Coronary artery (tissue), 2 donors: ENCODE measurements at regions not wholly inside any gene's neighbourhood (a gene's known extent, or its start where the extent isn't known, plus 50 kb on each side); places are given as distances from the start of the nearest gene placed in this dataset.
"Not testable (repeated sequence)": the region's sequence is repeated elsewhere in the genome, so short reads cannot be mapped to it uniquely, and the experiment has no call there.

Experiments
- DNase-seq: peaks from one replicate; pipeline ENCODE4 v3.0.0-alpha.2; 2017; ENCODE audit warnings: low spot score
- H3K27ac ChIP-seq, 2 donors: fragments of 200-600 bp; sonication (generic); one replicate each; pipeline ENCODE4 v1.5.1; 2016 to 2019
- H3K4me3 ChIP-seq: fragments of 200-600 bp; sonication (generic); 2 replicates; pipeline ENCODE4 v1.5.1; 2016; ENCODE audit warnings: mild to moderate bottlenecking, moderate library complexity
- TF ChIP-seq, protein P1 (sequence below): fragments of 200-600 bp; sonication (generic); IDR thresholded peaks from one replicate; pipeline ENCODE4 v1.5.1; 2019; ENCODE audit warnings: antibody characterized with exemption

DNA sequence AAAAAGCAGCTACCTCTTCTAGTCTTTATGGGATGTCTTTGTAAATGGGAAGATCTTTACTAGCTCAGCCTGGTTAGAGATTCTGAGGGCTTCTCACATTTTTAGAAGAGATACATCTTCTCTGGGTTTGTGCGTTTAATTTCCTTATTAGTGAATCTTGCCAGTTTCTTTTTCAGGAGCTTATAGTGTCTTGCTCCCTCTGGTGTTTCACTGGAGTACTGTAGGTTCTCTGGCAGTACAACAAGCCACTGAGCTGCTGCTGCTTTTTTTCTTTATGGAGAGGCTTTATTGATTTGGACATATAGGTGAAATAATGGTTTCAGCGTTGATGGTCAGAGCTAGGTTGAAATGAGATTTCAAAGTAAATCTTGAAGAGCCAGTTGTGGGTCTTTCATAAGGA is 82.9 kb downstream of the LAS1L start:
- TF ChIP-seq, protein P1, sequence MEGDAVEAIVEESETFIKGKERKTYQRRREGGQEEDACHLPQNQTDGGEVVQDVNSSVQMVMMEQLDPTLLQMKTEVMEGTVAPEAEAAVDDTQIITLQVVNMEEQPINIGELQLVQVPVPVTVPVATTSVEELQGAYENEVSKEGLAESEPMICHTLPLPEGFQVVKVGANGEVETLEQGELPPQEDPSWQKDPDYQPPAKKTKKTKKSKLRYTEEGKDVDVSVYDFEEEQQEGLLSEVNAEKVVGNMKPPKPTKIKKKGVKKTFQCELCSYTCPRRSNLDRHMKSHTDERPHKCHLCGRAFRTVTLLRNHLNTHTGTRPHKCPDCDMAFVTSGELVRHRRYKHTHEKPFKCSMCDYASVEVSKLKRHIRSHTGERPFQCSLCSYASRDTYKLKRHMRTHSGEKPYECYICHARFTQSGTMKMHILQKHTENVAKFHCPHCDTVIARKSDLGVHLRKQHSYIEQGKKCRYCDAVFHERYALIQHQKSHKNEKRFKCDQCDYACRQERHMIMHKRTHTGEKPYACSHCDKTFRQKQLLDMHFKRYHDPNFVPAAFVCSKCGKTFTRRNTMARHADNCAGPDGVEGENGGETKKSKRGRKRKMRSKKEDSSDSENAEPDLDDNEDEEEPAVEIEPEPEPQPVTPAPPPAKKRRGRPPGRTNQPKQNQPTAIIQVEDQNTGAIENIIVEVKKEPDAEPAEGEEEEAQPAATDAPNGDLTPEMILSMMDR: no peak
- H3K27ac ChIP-seq: no peak overlapping the region
- no peak overlapping the region for H3K4me3 ChIP-seq
- no peak for DNase-seq

DNA sequence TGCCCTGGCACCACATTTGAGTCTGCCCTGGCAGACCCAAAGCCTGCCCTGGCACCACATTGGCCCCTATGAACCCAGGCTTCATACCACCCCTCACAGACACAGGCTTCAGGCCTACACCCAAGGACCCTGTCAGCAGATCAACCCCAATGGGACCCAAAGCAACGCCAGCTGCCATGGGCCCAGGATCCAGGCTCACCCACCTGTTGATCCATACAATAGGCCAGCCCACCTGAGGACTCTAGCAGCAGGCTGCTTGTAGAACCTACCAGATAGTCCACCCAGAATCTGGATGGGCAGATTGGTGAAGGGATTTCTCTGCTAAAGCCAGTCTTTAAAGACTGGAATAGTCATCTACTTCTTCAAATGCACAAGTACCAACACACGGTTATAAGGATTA is 114.4 kb downstream of the LAS1L start:
- Histone ChIP-seq H3K4me3 (no peak overlapping the region), H3K27ac (no peak overlapping the region)
- TF ChIP-seq, protein P1: no peak
- no peak for DNase-seq

DNA sequence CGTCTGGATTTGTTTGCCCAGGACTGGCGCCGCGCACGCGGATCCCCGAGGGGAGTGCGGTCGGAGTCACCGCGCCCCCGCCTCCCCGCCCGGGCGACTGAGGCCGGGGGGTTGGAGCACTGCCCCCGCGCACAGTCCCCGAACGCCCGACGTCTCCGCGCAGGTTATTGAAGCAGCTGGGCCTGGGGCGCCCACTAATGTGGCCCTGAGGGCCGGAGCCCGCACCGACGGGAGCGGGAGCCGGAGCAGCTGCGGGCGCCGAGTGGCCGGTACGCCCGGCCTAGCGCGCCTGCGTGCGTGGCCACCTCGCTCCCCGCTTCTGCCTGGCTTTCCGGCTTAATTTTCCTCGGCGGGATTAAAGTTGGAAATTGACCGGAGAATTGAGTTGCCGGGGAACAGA is 126.9 kb downstream of the LAS1L start:
- not testable (repeated sequence) for H3K27ac ChIP-seq, DNase-seq
- peak overlapping the region; percentile 45 for H3K4me3 ChIP-seq

DNA sequence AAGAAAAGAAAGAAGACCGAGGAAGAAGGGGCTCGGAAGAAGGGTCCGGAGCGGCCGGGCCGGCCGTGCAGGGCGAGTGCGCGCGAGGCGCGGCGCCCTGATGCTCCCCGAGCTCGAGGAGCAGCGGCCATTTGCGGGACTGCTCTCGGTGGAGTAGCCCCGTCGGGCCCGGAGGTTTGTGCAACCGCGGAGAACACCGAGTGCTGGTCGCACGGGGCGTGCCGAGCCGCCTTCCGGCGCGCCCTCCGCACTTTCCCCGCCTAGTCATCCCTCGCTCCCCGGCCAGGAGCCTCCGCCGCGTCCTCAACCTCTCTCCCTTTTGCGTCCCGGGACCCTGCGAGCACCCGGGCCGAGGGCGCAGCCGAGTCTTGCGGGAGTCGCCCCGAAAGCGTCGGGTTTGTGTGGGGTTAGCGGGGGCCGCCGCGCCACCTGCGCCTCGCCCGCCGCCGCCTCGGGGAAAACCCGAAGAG is 127.4 kb downstream of the LAS1L start:
- TF ChIP-seq, protein P1: no peak
- H3K27ac ChIP-seq: no peak overlapping the region
- DNase-seq: no peak
- H3K4me3 ChIP-seq: peak overlapping the region; percentile 45

DNA sequence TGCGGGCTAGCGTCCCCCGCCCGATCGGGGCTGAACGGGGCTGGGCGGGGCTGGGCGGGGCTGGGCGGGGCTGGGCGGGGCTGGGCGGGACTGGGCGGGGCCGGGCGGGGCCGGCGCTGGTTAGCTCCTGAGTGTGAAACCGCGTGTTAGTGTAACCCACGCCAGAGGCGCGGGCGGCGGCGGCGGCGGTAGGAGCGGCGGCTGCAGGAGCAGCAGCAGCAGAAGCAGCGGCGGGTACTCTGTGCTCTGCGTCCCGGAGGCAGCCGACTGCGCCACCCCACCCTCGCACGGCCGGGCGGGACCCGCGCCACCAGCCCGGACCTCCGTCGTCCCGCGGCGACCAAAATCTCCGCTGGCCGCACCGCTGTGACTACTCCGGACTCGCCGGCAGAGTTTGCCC is 128.1 kb downstream of the LAS1L start:
- TF ChIP-seq, protein P1: no peak
- Histone ChIP-seq H3K4me3 (peak overlapping the region; percentile 57), H3K27ac (no peak overlapping the region)
- no peak for DNase-seq

DNA sequence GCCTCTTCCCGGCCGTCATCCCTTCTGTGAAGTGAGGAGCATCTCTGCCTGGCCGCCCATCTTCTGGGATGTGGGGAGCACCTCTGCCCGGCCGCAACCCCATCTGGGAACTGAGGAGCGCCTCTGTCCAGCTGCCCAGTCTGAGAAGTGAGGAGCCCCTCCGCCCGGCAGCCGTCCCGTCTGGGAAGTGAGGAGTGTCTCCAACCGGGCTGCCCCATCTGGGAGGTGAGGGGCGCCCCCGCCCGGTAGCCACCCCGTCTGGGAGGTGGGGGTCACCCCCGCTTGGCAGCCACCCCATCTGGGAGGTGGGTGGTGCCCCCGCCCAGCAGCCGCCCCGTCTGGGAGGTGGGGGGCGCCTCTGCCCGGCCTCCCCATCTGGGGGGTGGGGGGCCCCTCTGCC is 142.3 kb downstream of the LAS1L start:
- DNase-seq: no peak
- H3K4me3 ChIP-seq: no peak overlapping the region
- H3K27ac ChIP-seq: no peak overlapping the region
- TF ChIP-seq, protein P1: no peak

DNA sequence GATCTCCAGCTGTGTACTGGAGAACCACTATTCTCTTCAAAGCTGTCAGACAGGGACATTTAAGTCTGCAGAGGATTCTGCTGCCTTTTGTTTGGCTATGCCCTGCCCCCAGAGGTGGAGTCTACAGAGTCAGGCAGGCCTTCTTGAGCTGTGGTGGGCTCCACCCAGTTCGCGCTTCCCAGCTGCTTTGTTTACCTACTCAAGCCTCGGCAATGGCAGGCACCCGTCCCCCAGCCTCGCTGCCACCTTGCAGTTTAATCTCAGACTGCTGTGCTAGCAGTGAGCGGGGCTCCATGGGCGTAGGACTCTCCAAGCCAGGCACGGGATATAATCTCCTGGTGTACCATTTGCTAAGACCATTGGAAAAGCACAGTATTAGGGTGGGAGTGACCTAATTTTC is 145.5 kb downstream of the LAS1L start:
- not testable (repeated sequence) for H3K27ac ChIP-seq, H3K4me3 ChIP-seq, DNase-seq
